RWPE1 (cell line): ENCODE measurements at regions not wholly inside any gene's neighbourhood (a gene's known extent, or its start where the extent isn't known, plus 50 kb on each side); places are given as distances from the start of the nearest gene placed in this dataset.

Experiments
- CTCF ChIA-PET: fragments of 350-600 bp; sonication (Branson Sonifier 250); formaldehyde crosslinking; extraction: SDS; loops from one replicate; lab custom pipeline; 2021; lab: Yijun Ruan, JAX
- POLR2A ChIA-PET: fragments of 400-600 bp; formaldehyde crosslinking; extraction: SDS; loops from one replicate; lab custom pipeline; 2020; ENCODE audit warnings: antibody characterized with exemption; ENCODE audit not compliant: low non-redundant PET; lab: Yijun Ruan, JAX
- DNase-seq: peaks from one replicate; pipeline ENCODE4 v3.0.0; 2012; ENCODE audit warnings: low spot score
- H3K27ac ChIP-seq: fragments of 450-650 bp; 2 replicates; pipeline ENCODE4 v1.5.1; 2017
- TF ChIP-seq, protein P1 (sequence below): fragments of 450-650 bp; conservative IDR thresholded peaks from 2 replicates; pipeline ENCODE4 v1.5.1; 2017; ENCODE audit warnings: low read depth, mild to moderate bottlenecking

DNA sequence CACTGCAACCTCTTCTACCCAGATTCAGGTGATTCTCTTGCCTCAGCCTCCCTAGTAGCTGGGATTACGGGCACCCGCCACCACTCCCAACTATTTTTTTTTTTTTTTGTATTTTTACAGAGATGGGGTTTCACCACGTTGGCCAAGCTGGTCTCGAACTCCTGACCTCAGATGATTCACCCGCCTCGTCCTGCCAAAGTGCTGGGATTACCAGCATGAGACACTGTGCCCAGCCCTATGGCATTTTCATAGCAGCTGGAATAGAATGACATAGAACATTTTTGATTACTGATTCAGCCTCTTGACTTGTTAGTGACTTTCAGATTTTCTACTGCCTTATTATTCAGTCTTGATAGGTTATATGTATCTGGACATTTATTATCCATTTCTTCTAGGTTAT lies 1046.2 kb downstream of the AMY1C start:
- POLR2A ChIA-PET, result no interaction called here
- TF ChIP-seq, protein P1, sequence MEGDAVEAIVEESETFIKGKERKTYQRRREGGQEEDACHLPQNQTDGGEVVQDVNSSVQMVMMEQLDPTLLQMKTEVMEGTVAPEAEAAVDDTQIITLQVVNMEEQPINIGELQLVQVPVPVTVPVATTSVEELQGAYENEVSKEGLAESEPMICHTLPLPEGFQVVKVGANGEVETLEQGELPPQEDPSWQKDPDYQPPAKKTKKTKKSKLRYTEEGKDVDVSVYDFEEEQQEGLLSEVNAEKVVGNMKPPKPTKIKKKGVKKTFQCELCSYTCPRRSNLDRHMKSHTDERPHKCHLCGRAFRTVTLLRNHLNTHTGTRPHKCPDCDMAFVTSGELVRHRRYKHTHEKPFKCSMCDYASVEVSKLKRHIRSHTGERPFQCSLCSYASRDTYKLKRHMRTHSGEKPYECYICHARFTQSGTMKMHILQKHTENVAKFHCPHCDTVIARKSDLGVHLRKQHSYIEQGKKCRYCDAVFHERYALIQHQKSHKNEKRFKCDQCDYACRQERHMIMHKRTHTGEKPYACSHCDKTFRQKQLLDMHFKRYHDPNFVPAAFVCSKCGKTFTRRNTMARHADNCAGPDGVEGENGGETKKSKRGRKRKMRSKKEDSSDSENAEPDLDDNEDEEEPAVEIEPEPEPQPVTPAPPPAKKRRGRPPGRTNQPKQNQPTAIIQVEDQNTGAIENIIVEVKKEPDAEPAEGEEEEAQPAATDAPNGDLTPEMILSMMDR, result no peak
- no peak overlapping the region for H3K27ac ChIP-seq
- no peak for DNase-seq
- CTCF ChIA-PET, result no interaction called here

DNA sequence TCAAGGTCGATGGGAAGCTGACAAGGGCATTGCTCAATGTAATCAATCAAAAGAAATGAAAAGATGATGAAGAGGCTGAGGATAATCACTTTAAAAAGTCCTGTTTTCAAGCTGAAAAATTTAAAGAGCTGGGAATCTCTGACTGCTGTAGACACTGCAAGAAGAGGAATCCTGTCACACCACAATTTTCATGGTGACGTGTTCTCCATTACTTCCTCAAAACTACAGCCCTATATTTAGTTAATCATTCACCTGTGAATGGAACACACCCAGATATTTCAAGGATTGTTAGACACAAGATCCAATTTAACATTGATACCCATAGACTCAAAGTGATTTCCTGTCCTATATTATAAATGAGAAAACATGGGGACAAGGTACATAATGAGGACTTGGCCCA lies 1048.3 kb downstream of the AMY1C start:
- no peak overlapping the region for H3K27ac ChIP-seq
- CTCF ChIA-PET, result no interaction called here
- POLR2A ChIA-PET, result no interaction called here
- no peak for DNase-seq
- TF ChIP-seq, protein P1, result no peak

DNA sequence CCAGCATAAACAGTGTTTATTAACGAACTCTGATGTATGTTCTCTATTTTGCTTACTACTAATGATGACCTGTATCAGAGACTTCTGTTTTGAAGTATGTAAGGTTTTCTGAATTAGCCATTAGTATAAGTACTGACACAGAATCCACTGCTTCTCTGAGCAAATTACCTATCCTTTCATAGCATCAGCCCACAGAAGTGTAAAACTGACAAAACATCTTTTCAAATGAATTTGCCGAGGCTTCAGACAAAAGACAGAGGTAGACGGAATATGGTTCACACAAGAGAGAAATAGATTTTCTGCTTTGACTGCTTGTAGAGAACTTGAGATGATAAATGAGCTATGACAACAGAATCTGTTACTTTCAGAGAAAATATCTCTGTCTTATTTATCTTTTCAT lies 1051.6 kb downstream of the AMY1C start:
- no peak for DNase-seq
- TF ChIP-seq, protein P1, result no peak
- CTCF ChIA-PET, result interaction anchor here (0.6 kb wide), 1 partner anchor 1000 kb away, joined by 4 read pairs; no protein-coding TSS in a partner anchor

DNA sequence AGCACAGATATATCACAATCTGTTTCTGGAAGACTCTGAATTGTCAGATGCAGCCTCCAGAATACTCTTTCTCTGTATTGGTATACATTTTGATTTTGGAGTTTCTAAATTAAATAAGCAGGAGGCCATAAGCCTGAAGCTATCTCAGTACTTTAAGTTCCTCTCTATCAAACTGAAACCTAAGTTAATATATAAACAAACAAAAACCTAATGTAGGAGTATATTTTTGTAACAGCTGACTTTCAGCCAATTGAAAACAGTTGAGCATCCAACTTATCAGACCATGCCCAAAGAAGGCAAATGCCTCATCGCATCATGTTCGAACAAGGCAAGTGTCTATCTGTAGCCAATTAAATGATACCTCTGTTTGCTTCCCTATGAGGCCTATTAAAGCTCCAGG lies 1054.4 kb downstream of the AMY1C start:
- no peak for DNase-seq
- H3K27ac ChIP-seq, result no peak overlapping the region
- TF ChIP-seq, protein P1, result no peak
- CTCF ChIA-PET, result interaction anchor here (0.6 kb wide), 1 partner anchor 196 kb away, joined by 3 read pairs; no protein-coding TSS in a partner anchor
- POLR2A ChIA-PET, result no interaction called here

More for the DNA sequence above, 1051.6 kb downstream of the AMY1C start:
- no peak overlapping the region for H3K27ac ChIP-seq
- POLR2A ChIA-PET, result no interaction called here

DNA sequence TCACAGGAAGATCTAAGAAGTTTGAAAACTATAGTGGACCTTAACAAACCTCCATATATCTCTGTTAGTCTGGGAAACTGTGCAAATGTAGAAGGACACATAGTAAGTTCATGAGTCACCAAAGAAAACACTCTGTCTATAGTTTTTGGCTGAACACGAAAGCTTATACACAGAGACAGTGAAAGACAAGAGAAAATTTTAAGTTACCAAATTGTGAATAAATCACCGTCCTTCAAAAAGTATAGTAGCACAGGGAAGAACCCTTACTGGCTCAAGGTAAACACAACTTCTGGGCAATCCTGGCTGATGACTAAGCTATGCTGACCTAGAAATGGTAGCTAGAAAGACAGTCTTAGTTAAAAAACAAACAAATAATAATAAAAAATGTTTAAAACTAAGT lies 1057.9 kb downstream of the AMY1C start:
- DNase-seq, result no peak
- H3K27ac ChIP-seq, result no peak overlapping the region
- TF ChIP-seq, protein P1, result no peak
- ChIA-PET CTCF (interaction anchor here (0.7 kb wide), 1 partner anchor 50 kb away, joined by 3 read pairs; no protein-coding TSS in a partner anchor), POLR2A (no interaction called here)

DNA sequence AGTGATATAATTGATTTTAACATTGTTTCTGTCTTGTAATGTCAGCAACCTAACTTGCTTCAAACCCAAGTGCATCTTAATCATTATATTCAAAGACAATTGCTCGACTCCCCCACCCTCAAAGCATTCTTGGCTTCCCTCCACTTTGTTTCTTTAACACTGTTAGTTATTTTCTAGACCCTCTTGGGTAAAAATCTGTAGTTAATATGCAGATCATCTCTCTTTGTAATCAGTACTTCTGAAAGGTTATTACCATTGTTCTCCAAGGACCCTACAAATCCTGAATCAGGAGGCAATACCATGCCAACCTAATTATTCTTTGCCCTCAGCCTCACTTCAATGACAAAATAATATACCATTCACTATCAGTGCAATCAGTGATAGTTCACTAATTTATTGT lies 1075.7 kb downstream of the AMY1C start:
- ChIA-PET POLR2A (no interaction called here), CTCF (interaction anchor here (0.6 kb wide), 1 partner anchor 74 kb away, joined by 5 read pairs; no protein-coding TSS in a partner anchor)
- TF ChIP-seq, protein P1, result no peak
- DNase-seq, result no peak
- H3K27ac ChIP-seq, result no peak overlapping the region

DNA sequence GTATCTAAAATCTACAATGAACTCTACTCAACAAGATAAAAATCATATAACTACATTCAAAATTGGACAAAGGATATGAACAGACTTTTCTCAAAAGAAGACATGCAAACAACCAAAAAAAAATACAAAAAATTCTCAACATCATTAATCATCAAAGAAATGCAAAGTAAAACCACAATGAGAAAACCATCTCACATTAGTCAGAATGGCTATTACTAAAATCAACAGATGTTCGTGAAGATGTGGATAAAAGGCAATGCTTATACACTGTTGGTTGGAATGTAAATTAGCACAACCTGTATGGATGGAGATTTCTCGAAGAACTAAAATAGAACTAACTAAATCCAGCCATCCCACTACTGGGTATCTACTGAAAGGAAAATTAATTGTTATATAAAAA lies 1080.8 kb downstream of the AMY1C start:
- CTCF ChIA-PET, result no interaction called here
- POLR2A ChIA-PET, result no interaction called here

More for the DNA sequence above, 1080.8 kb downstream of the AMY1C start:
- TF ChIP-seq, protein P1, result no peak
- H3K27ac ChIP-seq, result no peak overlapping the region
- DNase-seq, result no peak
